ENCODE measurements at regions not wholly inside any gene's neighbourhood (a gene's known extent, or its start where the extent isn't known, plus 50 kb on each side); places are given as distances from the start of the nearest gene placed in this dataset.

GRCh38 chr1:172875892-172876291 lies 174.8 kb downstream of the TNFSF18 start:
- TF ChIP-seq CTCF (IDR thresholded peaks at IDR 0.05; ENCODE audit: low read length) (no peak), EZH2 (IDR thresholded peaks at IDR 0.05; ENCODE audit: borderline replicate concordance, low read length) (no peak)
